Ishikawa (cell line): ENCODE measurements at regions not wholly inside any gene's neighbourhood (a gene's known extent, or its start where the extent isn't known, plus 50 kb on each side); places are given as distances from the start of the nearest gene placed in this dataset.

Source experiments
- CEBPB ChIP-seq: IDR thresholded peaks from 2 replicates; pipeline ENCODE4 v1.6.1; 2012
- CREB1 ChIP-seq: IDR thresholded peaks from 2 replicates; pipeline ENCODE4 v1.6.1; 2012; ENCODE audit warnings: low read depth
- EGR1 ChIP-seq: IDR thresholded peaks from 2 replicates; pipeline ENCODE4 v1.6.1; 2012
- EP300 ChIP-seq: IDR thresholded peaks from 2 replicates; pipeline ENCODE4 v1.6.1; 2012; ENCODE audit warnings: borderline replicate concordance
- FOXM1 ChIP-seq: IDR thresholded peaks from 2 replicates; pipeline ENCODE4 v1.6.1; 2012; ENCODE audit warnings: low read depth, borderline replicate concordance
- NFIC ChIP-seq: IDR thresholded peaks from 2 replicates; pipeline ENCODE4 v1.6.1; 2012
- RAD21 ChIP-seq: IDR thresholded peaks from 2 replicates; pipeline ENCODE4 v1.6.1; 2012; ENCODE audit warnings: low read depth
- TAF1 ChIP-seq: IDR thresholded peaks from 2 replicates; pipeline ENCODE4 v1.6.1; 2012; ENCODE audit warnings: low read depth, mild to moderate bottlenecking
- TCF12 ChIP-seq: IDR thresholded peaks from 2 replicates; pipeline ENCODE4 v1.6.1; 2012; ENCODE audit warnings: low read depth
- YY1 ChIP-seq: IDR thresholded peaks from 2 replicates; pipeline ENCODE4 v1.6.1; 2012; ENCODE audit warnings: low read depth
- TF ChIP-seq, protein P1 (sequence below): IDR thresholded peaks from 2 replicates; pipeline ENCODE4 v1.6.1; 2012
- TF ChIP-seq, protein P2 (sequence below): IDR thresholded peaks from 2 replicates; pipeline ENCODE4 v1.6.1; 2012; ENCODE audit warnings: low read depth, mild to moderate bottlenecking
- TF ChIP-seq, protein P3 (sequence below): IDR thresholded peaks from 2 replicates; pipeline ENCODE4 v1.6.1; 2012

DNA sequence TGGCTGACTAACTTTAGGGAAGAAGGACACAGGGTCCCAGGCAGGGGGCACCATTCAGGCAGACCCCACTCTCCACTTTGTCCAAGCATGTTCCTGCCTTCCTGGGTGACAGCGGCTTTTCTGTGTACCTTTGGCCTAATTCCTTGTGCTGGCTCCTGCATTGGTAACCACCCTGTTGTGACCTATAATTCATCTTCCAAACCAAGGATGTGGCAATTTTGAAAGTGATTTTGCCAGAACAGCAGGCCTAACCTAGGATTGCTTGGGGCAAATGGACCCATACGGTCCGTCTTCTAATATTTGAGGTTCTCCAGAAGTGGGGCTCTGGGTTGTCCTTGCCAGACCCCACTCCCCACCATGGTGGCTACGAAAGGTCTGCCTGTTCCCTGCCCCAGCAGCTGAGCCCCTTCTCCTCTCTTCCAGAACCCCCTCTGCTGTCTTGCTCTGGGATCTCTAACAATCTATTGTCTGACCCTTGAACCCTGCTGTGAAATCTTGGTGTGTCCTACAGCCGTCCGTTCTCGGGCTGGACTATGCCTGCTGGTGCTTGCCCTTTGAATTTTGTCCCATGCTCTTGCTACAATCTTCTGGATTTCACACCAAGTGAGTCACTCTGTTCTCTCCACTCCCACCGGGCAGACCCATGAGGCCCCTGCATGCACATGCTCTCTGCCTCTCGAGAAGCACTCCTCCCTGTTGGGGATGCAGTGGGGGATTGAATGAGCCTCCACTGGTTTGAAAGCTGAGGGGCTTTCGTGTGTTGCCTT is 316.0 kb downstream of the CXCL12 start:
- TF ChIP-seq EP300 = no peak
- no peak for TF ChIP-seq YY1
- TF ChIP-seq, protein P1, sequence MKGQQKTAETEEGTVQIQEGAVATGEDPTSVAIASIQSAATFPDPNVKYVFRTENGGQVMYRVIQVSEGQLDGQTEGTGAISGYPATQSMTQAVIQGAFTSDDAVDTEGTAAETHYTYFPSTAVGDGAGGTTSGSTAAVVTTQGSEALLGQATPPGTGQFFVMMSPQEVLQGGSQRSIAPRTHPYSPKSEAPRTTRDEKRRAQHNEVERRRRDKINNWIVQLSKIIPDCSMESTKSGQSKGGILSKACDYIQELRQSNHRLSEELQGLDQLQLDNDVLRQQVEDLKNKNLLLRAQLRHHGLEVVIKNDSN = no peak
- TF ChIP-seq, protein P2, sequence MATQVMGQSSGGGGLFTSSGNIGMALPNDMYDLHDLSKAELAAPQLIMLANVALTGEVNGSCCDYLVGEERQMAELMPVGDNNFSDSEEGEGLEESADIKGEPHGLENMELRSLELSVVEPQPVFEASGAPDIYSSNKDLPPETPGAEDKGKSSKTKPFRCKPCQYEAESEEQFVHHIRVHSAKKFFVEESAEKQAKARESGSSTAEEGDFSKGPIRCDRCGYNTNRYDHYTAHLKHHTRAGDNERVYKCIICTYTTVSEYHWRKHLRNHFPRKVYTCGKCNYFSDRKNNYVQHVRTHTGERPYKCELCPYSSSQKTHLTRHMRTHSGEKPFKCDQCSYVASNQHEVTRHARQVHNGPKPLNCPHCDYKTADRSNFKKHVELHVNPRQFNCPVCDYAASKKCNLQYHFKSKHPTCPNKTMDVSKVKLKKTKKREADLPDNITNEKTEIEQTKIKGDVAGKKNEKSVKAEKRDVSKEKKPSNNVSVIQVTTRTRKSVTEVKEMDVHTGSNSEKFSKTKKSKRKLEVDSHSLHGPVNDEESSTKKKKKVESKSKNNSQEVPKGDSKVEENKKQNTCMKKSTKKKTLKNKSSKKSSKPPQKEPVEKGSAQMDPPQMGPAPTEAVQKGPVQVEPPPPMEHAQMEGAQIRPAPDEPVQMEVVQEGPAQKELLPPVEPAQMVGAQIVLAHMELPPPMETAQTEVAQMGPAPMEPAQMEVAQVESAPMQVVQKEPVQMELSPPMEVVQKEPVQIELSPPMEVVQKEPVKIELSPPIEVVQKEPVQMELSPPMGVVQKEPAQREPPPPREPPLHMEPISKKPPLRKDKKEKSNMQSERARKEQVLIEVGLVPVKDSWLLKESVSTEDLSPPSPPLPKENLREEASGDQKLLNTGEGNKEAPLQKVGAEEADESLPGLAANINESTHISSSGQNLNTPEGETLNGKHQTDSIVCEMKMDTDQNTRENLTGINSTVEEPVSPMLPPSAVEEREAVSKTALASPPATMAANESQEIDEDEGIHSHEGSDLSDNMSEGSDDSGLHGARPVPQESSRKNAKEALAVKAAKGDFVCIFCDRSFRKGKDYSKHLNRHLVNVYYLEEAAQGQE = no peak
- no peak for TF ChIP-seq TAF1
- no peak for TF ChIP-seq EGR1
- no peak for TF ChIP-seq RAD21
- TF ChIP-seq CREB1 = no peak
- TF ChIP-seq, protein P3, sequence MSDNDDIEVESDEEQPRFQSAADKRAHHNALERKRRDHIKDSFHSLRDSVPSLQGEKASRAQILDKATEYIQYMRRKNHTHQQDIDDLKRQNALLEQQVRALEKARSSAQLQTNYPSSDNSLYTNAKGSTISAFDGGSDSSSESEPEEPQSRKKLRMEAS = no peak
- no peak for TF ChIP-seq TCF12
- TF ChIP-seq CEBPB = no peak
- no peak for TF ChIP-seq NFIC
- no peak for TF ChIP-seq FOXM1
